PC-9 (cell line): ENCODE measurements at regions not wholly inside any gene's neighbourhood (a gene's known extent, or its start where the extent isn't known, plus 50 kb on each side); places are given as distances from the start of the nearest gene placed in this dataset.
"Not testable (repeated sequence)": the region's sequence is repeated elsewhere in the genome, so short reads cannot be mapped to it uniquely, and the experiment has no call there.

ENCODE experiments used
- BruUV-seq: library from RNA; stranded (reverse); fragments of 400-500 nt; replicated peaks from 2 replicates; lab custom pipeline; 2021; lab: Mats Ljungman, UMichigan
- CTCF ChIA-PET: fragments of 300-600 bp; sonication (Branson Sonifier 250); formaldehyde crosslinking; loops from one replicate; lab custom pipeline; 2022; ENCODE audit warnings: antibody characterized with exemption; lab: Charles Lee
- POLR2A ChIA-PET: fragments of 300-600 bp; sonication (Branson Sonifier 250); formaldehyde crosslinking; loops from one replicate; lab custom pipeline; 2022; ENCODE audit warnings: antibody characterized with exemption; ENCODE audit not compliant: unreplicated experiment; lab: Charles Lee
- DNase-seq, 2 experiments: peaks; one replicate each; pipeline versions ENCODE4 v3.0.0 to v3.0.0-alpha.2; 2015 to 2022; ENCODE audit warnings: mixed read lengths in 1 of 2
- H2AFZ ChIP-seq: fragments of 200-600 bp; sonication (generic); 2 replicates; pipeline ENCODE4 v1.8.1; 2017; ENCODE audit warnings: antibody characterized with exemption
- H3F3A ChIP-seq: fragments of 200-600 bp; sonication (generic); 2 replicates; pipeline ENCODE4 v1.8.1; 2017; ENCODE audit warnings: antibody characterized with exemption, mild to moderate bottlenecking, low read depth; ENCODE audit not compliant: insufficient read depth
- H3K27ac ChIP-seq: fragments of 200-600 bp; sonication (generic); 2 replicates; pipeline ENCODE4 v1.6.1; 2016; ENCODE audit warnings: mixed run types
- H3K27me3 ChIP-seq: fragments of 200-600 bp; sonication (generic); 2 replicates; pipeline ENCODE4 v1.6.1; 2016; ENCODE audit warnings: low read depth, mixed run types; ENCODE audit not compliant: insufficient read depth
- H3K36me3 ChIP-seq: fragments of 200-600 bp; sonication (generic); 2 replicates; pipeline ENCODE4 v1.6.1; 2016; ENCODE audit warnings: low read depth, mixed run types
- H3K4me1 ChIP-seq: fragments of 200-600 bp; sonication (generic); replicated peaks from 2 replicates; pipeline ENCODE4 v1.6.1; 2016; ENCODE audit warnings: mixed run types; ENCODE audit not compliant: insufficient read depth
- H3K4me2 ChIP-seq: fragments of 200-600 bp; sonication (generic); 2 replicates; pipeline ENCODE4 v1.6.1; 2017; ENCODE audit warnings: mixed run types
- H3K4me3 ChIP-seq: fragments of 200-600 bp; sonication (generic); 2 replicates; pipeline ENCODE4 v1.6.1; 2016; ENCODE audit warnings: mixed run types
- H3K79me2 ChIP-seq: fragments of 200-600 bp; sonication (generic); 2 replicates; pipeline ENCODE4 v1.6.1; 2017; ENCODE audit warnings: low read depth, mixed run types
- H3K9me2 ChIP-seq: fragments of 200-600 bp; sonication (generic); 2 replicates; pipeline ENCODE4 v1.8.1; 2017; ENCODE audit warnings: mild to moderate bottlenecking; ENCODE audit not compliant: insufficient read depth
- H3K9me3 ChIP-seq: fragments of 200-600 bp; sonication (generic); 2 replicates; pipeline ENCODE4 v1.8.1; 2016; ENCODE audit warnings: low read depth; ENCODE audit not compliant: insufficient read depth
- H4K20me1 ChIP-seq: fragments of 200-600 bp; sonication (generic); 2 replicates; pipeline ENCODE4 v1.8.1; 2017; ENCODE audit not compliant: insufficient read depth
- CTCF ChIP-seq: fragments of 200-600 bp; sonication (generic); conservative IDR thresholded peaks from 2 replicates; pipeline ENCODE4 v1.6.1; 2017; ENCODE audit warnings: mixed run types, antibody characterized with exemption, mild to moderate bottlenecking, moderate library complexity
- EZH2 ChIP-seq: fragments of 200-600 bp; sonication (generic); IDR thresholded peaks from 2 replicates; pipeline ENCODE4 v1.8.0; 2017; ENCODE audit warnings: antibody characterized with exemption, low read depth
- intact Hi-C: fragments of 100-400 bp; cut with micrococcal nuclease; formaldehyde crosslinking; loops from one replicate; pipeline ENCODE4 v1.10.0; 2022; ENCODE audit not compliant: unreplicated experiment

DNA sequence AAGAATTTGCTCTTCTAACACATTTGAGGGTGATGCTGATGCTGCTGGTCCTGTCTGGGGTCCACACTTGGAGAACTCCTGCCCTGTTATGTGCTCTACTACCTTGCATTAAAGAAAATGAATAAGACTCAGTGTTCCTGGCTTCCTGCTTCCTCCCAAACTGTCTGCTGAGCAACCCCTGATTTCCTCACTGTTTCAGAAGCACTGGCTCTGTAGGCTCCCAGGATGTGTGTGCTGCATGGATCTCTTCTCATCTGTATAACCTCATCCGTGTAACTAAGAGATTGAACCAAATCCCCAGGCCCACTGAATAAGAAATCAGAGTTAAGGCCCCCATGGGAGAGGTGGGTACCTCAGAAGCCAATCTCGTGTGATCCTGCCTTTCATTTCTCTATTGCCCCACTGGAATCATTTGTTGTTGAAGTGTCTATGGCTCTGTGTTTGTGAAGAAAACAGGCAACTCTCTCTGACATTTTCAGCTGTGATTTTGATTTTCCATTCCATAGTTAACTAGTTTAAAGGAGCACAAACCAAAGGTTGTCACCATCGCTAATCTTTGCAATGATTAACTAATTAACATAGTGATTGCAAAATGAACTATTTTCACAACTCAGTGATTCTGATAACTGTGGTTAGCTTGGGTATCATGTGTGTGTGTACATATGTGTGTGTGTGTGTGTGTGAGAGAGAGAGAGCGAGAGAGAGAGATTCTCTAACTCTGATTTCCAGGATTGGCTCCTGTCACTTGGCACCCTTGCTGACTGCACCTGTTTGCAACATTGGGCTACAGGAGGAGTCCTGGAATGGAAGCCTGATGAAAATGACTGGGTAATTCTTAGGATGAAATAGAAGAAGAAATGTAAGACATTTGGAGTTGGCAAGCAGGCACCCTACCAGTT lies 196.2 kb downstream of the SLC38A4 start:
- BruUV-seq, result no TSS peak
- intact Hi-C loops, result no loop called here
- H3K27me3 ChIP-seq, result no peaks in the 10 kb centered on the region
- CTCF ChIA-PET, result no interaction called here
- H3F3A ChIP-seq, result 0 out of 2 replicates have a peak, but pooled peaks cover 3% of the 10 kb centered on the region
- H4K20me1 ChIP-seq, result no peaks in the 10 kb centered on the region
- H3K9me2 ChIP-seq, result no peaks in the 10 kb centered on the region
- H3K79me2 ChIP-seq, result no peaks in the 10 kb centered on the region
- H3K9me3 ChIP-seq, result no peaks in the 10 kb centered on the region; the same call in 1 of the 2 replicates
- TF ChIP-seq EZH2, result no peak
- no peak for TF ChIP-seq CTCF
- POLR2A ChIA-PET, result no interaction called here
- no peak for DNase-seq
- no peak overlapping the region for H3K4me2 ChIP-seq
- no peak overlapping the region for H3K27ac ChIP-seq
- H2AFZ ChIP-seq, result no peak overlapping the region
- no peak overlapping the region for H3K4me3 ChIP-seq
- no peaks in the 10 kb centered on the region for H3K36me3 ChIP-seq
- H3K4me1 ChIP-seq, result no peaks in the 10 kb centered on the region

DNA sequence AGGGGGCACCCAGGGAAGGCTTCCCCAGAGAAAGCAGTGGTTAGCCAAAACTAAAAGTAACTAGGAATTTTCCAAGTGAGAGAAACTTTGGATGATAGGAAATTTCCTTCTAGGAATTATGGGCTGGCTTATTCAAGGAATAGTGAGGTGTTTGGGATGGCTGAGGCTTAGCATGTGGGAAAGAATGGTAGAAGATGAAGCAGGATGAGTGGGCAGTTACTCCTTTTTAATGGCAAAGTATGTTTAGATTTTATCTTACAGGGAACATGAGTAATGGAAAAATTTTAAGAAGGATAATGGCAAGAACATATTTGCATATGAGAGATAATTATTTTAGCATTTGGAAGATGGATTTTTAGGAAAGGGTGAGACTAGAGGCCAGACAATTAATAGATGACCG lies 197.6 kb downstream of the SLC38A4 start:
- POLR2A ChIA-PET, result no interaction called here
- intact Hi-C loops, result no loop called here
- Histone ChIP-seq H3K27me3 (no peaks in the 10 kb centered on the region), H3K79me2 (no peaks in the 10 kb centered on the region), H3F3A (0 out of 2 replicates have a peak, but pooled peaks cover 3% of the 10 kb centered on the region), H4K20me1 (no peaks in the 10 kb centered on the region), H3K27ac (no peak overlapping the region), H3K9me2 (no peaks in the 10 kb centered on the region), H3K9me3 (no peaks in the 10 kb centered on the region), H3K4me3 (no peak overlapping the region), H2AFZ (no peak overlapping the region), H3K4me2 (no peak overlapping the region), H3K4me1 (no peaks in the 10 kb centered on the region), H3K36me3 (no peaks in the 10 kb centered on the region)
- DNase-seq, result no peak
- BruUV-seq, result no TSS peak
- CTCF ChIA-PET, result no interaction called here
- TF ChIP-seq CTCF (no peak), EZH2 (no peak)

DNA sequence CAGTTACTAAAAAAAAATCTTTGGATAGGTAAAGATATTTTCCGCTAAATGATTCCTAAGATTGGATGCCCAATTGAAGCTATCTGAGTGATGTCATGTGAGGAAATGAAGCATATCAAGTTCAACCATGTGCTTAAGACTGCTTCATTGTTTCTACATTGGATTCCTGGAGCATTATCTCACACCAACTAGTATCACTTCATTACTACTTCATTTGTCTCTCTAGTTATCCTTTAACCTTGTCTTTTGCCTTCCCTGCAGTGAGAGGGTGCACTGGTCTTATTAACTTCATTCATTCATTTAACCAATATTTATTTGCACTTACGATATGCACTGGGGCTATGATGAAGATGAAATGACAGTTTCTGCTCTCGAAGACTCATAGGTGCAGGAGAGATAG lies 198.1 kb downstream of the SLC38A4 start:
- H3K4me2 ChIP-seq, result no peak overlapping the region
- H3K4me1 ChIP-seq, result no peaks in the 10 kb centered on the region
- ChIA-PET CTCF (no interaction called here), POLR2A (no interaction called here)
- H3K27ac ChIP-seq, result no peak overlapping the region
- H3K4me3 ChIP-seq, result no peak overlapping the region
- no peaks in the 10 kb centered on the region for H3K9me3 ChIP-seq
- no peaks in the 10 kb centered on the region for H3K36me3 ChIP-seq
- BruUV-seq, result no TSS peak
- no peaks in the 10 kb centered on the region for H4K20me1 ChIP-seq
- H3K79me2 ChIP-seq, result no peaks in the 10 kb centered on the region
- intact Hi-C loops, result no loop called here
- DNase-seq, result no peak
- H3K9me2 ChIP-seq, result no peaks in the 10 kb centered on the region
- TF ChIP-seq EZH2 (no peak), CTCF (no peak)
- no peaks in the 10 kb centered on the region for H3K27me3 ChIP-seq
- H2AFZ ChIP-seq, result no peak overlapping the region
- H3F3A ChIP-seq, result 0 out of 2 replicates have a peak, but pooled peaks cover 3% of the 10 kb centered on the region

DNA sequence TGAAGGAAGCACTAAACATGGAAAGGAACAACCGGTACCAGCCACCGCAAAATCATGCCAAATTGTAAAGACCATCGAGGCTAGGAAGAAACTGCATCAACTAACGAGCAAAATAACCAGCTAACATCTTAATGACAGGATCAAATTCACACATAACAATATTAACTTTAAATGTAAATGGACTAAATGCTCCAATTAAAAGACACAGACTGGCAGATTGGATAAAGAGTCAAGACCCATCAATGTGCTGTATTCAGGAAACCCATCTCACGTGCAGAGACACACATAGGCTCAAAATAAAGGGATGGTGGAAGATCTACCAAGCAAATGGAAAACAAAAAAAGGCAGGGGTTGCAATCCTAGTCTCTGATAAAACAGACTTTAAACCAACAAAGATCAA lies 206.3 kb downstream of the SLC38A4 start:
- H2AFZ ChIP-seq, intact Hi-C loops, H3K9me3 ChIP-seq, H3K4me3 ChIP-seq, CTCF ChIA-PET, H3K4me2 ChIP-seq, H3F3A ChIP-seq, H3K27me3 ChIP-seq, H3K9me2 ChIP-seq, DNase-seq, POLR2A ChIA-PET, H3K79me2 ChIP-seq, H3K27ac ChIP-seq, H4K20me1 ChIP-seq, H3K36me3 ChIP-seq, BruUV-seq, H3K4me1 ChIP-seq: not testable (repeated sequence)

GRCh38 chr12:46617737-46618136 lies 208.1 kb downstream of the SLC38A4 start:
- CTCF ChIA-PET, H2AFZ ChIP-seq, H3F3A ChIP-seq, H3K9me3 ChIP-seq, H3K79me2 ChIP-seq, H3K4me1 ChIP-seq, H3K4me2 ChIP-seq, H3K27ac ChIP-seq, DNase-seq, H3K27me3 ChIP-seq, H3K36me3 ChIP-seq, intact Hi-C loops, POLR2A ChIA-PET, H4K20me1 ChIP-seq, H3K4me3 ChIP-seq, BruUV-seq, H3K9me2 ChIP-seq: not testable (repeated sequence)
